Pons (tissue), 1 donor: ENCODE measurements at regions not wholly inside any gene's neighbourhood (a gene's known extent, or its start where the extent isn't known, plus 50 kb on each side); places are given as distances from the start of the nearest gene placed in this dataset.

Experiments
- DNase-seq: peaks from one replicate; pipeline ENCODE4 v3.0.0-alpha.2; 2016; ENCODE audit warnings: low spot score

GRCh38 chr4:27267970-27268355 is 407.3 kb downstream of the STIM2 start:
- no peak for DNase-seq

DNA sequence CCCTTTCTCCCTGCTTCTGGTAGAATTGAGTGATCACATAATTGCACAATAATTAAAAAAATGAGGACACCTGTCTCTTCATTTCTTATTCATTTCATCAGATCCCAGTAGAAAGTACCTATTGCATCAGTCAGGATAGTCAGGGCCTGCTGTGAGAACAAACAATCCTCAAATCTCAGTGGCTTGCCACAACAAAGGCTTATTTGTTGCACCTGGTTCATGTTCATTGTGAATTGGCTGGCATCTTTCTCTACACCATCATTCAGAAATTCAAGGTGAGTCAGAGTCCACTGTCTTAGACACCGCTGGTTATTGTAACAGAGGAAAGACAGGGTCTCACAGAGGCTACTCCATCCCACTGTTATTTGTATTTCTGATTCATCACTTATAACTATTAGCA is 409.8 kb downstream of the STIM2 start:
- no peak for DNase-seq

- no peak for DNase-seq
These were observed 410.9 kb downstream of the STIM2 start for GRCh38 chr4:27271555-27271954.

GRCh38 chr4:27272217-27272616 is 411.6 kb downstream of the STIM2 start:
- DNase-seq = no peak

DNA sequence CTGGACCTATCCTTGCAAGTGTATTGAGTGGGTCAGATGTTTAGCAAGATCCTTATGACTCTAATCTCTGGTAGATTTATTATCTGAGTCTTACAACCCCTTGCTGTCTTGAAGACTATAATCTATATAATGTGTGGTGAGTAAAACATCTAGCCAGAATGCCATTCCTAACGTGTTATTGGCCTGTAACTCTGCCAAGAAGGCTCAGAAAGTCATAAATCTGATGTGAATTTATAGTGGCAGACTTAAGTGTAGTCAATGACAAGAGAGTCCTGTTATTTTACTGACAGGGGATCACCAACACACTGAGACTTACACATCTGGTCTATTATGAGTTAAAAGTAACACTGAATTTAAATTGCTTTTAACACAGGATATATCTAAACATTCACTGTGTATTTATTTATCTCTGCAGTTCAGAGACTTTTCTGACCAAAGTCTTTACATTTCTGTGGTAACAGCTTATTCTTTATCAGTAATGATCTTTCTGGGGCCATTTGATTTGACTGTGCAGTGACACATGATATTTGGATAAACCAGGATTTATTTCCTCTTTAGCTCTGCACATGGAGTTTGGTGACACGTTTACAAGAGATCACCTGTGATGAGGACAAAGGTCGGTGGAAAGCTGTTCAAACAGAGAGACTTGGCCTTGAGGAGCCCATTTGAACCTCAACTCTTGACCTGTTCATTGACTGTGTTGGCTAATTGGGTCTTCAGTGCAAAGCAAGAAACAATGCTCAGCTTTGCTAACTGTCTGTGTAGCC is 415.8 kb downstream of the STIM2 start:
- no peak for DNase-seq

GRCh38 chr4:27278615-27279375 is 418.2 kb downstream of the STIM2 start:
- DNase-seq = no peak

GRCh38 chr4:27288496-27288895 is 427.9 kb downstream of the STIM2 start:
- DNase-seq = no peak

GRCh38 chr4:27289704-27290103 is 429.1 kb downstream of the STIM2 start:
- DNase-seq = no peak

GRCh38 chr4:27293831-27294230 is 433.2 kb downstream of the STIM2 start:
- no peak for DNase-seq

- DNase-seq = no peak
These were observed 444.1 kb downstream of the STIM2 start for GRCh38 chr4:27304751-27305150.

- DNase-seq = no peak
These were observed 444.6 kb downstream of the STIM2 start for GRCh38 chr4:27305246-27305645.

DNA sequence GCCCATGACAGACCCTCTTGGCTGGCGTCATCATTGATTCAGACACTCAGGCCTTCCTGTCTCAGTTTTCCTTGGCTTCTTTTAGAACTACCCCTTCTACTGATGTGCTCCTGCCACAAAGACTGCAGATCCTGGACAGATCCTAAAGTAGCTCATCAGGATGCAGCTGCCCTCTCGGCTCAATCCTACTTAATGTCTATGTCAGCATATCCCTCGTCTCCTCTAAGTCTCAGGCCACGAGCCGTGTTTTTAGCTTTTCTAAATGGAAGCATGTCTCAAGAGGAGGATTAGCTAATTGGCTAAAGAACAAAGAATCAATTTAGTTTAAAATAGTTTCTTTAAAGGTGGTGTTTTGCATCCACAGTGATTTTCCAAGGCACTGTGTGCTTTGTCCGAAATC is 447.7 kb downstream of the STIM2 start:
- no peak for DNase-seq

GRCh38 chr4:27315625-27316024 is 455.0 kb downstream of the STIM2 start:
- DNase-seq = no peak

DNA sequence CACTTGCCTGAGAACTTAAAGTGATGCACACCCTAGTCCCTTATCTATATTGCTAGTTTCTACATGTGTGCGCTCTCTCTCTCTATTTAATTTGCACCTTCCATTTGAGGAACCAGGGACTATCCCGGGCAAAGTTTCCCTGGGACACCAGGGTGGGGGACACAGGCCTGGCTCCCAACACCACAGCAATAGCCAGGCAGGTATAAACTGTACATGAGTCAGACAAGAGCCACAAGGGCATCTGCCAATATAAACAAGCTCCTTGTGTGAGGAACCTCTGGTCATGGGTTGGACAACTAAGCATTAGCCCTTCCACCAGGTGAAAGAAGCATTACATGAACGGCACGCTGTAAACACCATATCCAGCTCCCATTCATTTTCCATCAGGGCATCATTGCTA is 455.5 kb downstream of the STIM2 start:
- DNase-seq = no peak

GRCh38 chr4:27318740-27319139 is 458.1 kb downstream of the STIM2 start:
- peak; percentile 42 for DNase-seq

- DNase-seq = no peak
These were observed 466.4 kb downstream of the STIM2 start for GRCh38 chr4:27326991-27327390.

- no peak for DNase-seq
These were observed 467.0 kb downstream of the STIM2 start for GRCh38 chr4:27327421-27328181.

- no peak for DNase-seq
These were observed 477.9 kb downstream of the STIM2 start for GRCh38 chr4:27338530-27338929.

- no peak for DNase-seq
These were observed 482.8 kb downstream of the STIM2 start for GRCh38 chr4:27343411-27343810.

GRCh38 chr4:27350161-27350560 is 489.5 kb downstream of the STIM2 start:
- DNase-seq = no peak

GRCh38 chr4:27357283-27357682 is 496.6 kb downstream of the STIM2 start:
- DNase-seq = peak; percentile 47

GRCh38 chr4:27358269-27358668 is 497.6 kb downstream of the STIM2 start:
- no peak for DNase-seq

DNA sequence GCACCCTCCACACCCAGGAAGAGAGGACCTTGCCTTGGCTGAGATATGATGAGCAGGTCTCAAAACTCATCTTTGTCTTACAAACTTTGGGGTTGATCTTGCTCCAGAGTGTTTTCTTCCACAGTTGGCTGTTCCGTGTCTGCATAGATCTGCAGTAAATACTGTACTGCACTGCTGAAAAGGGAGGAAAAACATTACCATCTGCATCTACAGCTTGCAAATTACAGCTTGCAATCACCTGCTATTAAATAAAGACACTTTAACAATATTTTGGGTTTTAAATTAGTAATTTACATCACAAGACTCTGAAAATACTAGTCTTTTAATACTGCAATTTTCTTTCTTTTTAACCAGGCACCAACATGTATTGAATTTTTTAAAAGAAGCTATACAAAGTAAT is 499.5 kb downstream of the STIM2 start:
- no peak for DNase-seq
